Transverse colon (tissue), 4 donors: ENCODE measurements at regions not wholly inside any gene's neighbourhood (a gene's known extent, or its start where the extent isn't known, plus 50 kb on each side); places are given as distances from the start of the nearest gene placed in this dataset.

Source experiments
- DNase-seq: peaks from one replicate; pipeline ENCODE4 v3.0.0-alpha.2; 2019
- H3K27ac ChIP-seq, 4 donors: fragments of 200-600 bp; sonication (generic); 2 replicates each; pipeline ENCODE4 v1.5.1; 2016 to 2018; ENCODE audit warnings: inconsistent platforms in 4 of 4
- H3K27me3 ChIP-seq: fragments of 200-600 bp; sonication (generic); 2 replicates; pipeline ENCODE4 v1.5.1; 2017; ENCODE audit warnings: inconsistent platforms
- H3K36me3 ChIP-seq, 4 donors: fragments of 200-600 bp; sonication (generic); 2 replicates each; pipeline ENCODE4 v1.5.1; 2017 to 2019; ENCODE audit warnings: inconsistent platforms in 4 of 4
- H3K4me1 ChIP-seq, 4 donors: fragments of 200-600 bp; sonication (generic); 2 replicates each; pipeline ENCODE4 v1.5.1; 2017 to 2020; ENCODE audit warnings: inconsistent platforms in 4 of 4
- H3K4me3 ChIP-seq, 4 donors: fragments of 200-600 bp; sonication (generic); 1 replicate in 1 of 4; 2 replicates in 3 of 4; pipeline versions ENCODE4 v1.5.1 to v1.6.1; 2017 to 2019; ENCODE audit warnings: inconsistent platforms in 4 of 4
- H3K9me3 ChIP-seq, 2 donors: fragments of 200-600 bp; sonication (generic); 2 replicates each; pipeline ENCODE4 v1.5.1; 2017 to 2019; ENCODE audit warnings: inconsistent platforms in 2 of 2
- CTCF ChIP-seq, 5 experiments: fragments of 200-600 bp in 3 of 5; fragments of 450-650 bp in 2 of 5; sonication (generic) in 3 of 5; IDR thresholded peaks; 1 replicate in 2 of 5; 2 replicates in 3 of 5; pipeline ENCODE4 v1.5.1; 2016 to 2017; ENCODE audit warnings: antibody characterized with exemption in 5 of 5, inconsistent platforms in 3 of 5, mild to moderate bottlenecking in 2 of 5, moderate library complexity in 1 of 5
- EP300 ChIP-seq: sonication (generic); formaldehyde crosslinking; IDR thresholded peaks from one replicate; pipeline ENCODE4 v1.6.1; 2017; ENCODE audit warnings: antibody characterized with exemption, low read depth
- POLR2A ChIP-seq: fragments of 450-650 bp; IDR thresholded peaks from one replicate; pipeline ENCODE4 v1.6.1; 2016; ENCODE audit warnings: antibody characterized with exemption, mild to moderate bottlenecking, moderate library complexity
- POLR2AphosphoS5 ChIP-seq, 3 donors: sonication (generic); formaldehyde crosslinking; IDR thresholded peaks; one replicate each; pipeline ENCODE4 v1.6.1; 2016; ENCODE audit warnings: antibody characterized with exemption in 3 of 3
- WGBS, 2 donors: methylation state at CpG; one replicate each; pipeline ENCODE4 v1.1.5; 2018; ENCODE audit warnings: low coverage in 1 of 2; 5-methylcytosine and 5-hydroxymethylcytosine counted together
- in situ Hi-C, 4 donors: fragments of 200-750 bp; cut with MboI; loops; one replicate each; pipeline versions ENCODE4 v1.15.0 to v1.15.1; 2017; ENCODE audit warnings: low sequenced_read_pairs in 3 of 4, low pct_ligation_motif_present in 1 of 4, low pct_unique_long_range_greater_than_20kb in 1 of 4
- intact Hi-C: fragments of 100-400 bp; cut with DNase I; formaldehyde crosslinking; loops from one replicate; pipeline ENCODE4 v1.15.1; 2023; ENCODE audit warnings: low total_unique reads

GRCh38 chr20:24241466-24241865 lies 228.0 kb upstream of the SYNDIG1 start:
- DNase-seq = no peak
- no peaks in the 10 kb centered on the region for H3K27me3 ChIP-seq
- intact Hi-C loops = no loop called here
- no peaks in the 10 kb centered on the region for H3K4me1 ChIP-seq
- H3K27ac ChIP-seq = no peak overlapping the region
- no peak overlapping the region for H3K4me3 ChIP-seq
- no peaks in the 10 kb centered on the region for H3K9me3 ChIP-seq
- TF ChIP-seq EP300 (no peak), POLR2AphosphoS5 (IDR thresholded peaks at IDR 0.05) (no peak), POLR2A (no peak), CTCF (IDR thresholded peaks at IDR 0.05) (no peak)
- H3K36me3 ChIP-seq = no peaks in the 10 kb centered on the region
- WGBS, 2 donors = 77 to 92% methylated on average over 5 to 7 of the region's 7 CpGs
- in situ Hi-C loops = no loop called here

GRCh38 chr20:24236963-24237362 lies 232.5 kb upstream of the SYNDIG1 start:
- in situ Hi-C loops (no loop called here), intact Hi-C loops (no loop called here)
- H3K4me3 ChIP-seq = no peak overlapping the region
- TF ChIP-seq CTCF (IDR thresholded peaks at IDR 0.05) = no peak
- TF ChIP-seq POLR2AphosphoS5 (IDR thresholded peaks at IDR 0.05) = no peak
- TF ChIP-seq POLR2A = no peak
- no peak for TF ChIP-seq EP300
- WGBS, 2 donors = 68 to 71% methylated on average over 3 of the region's 3 CpGs
- H3K27ac ChIP-seq = no peak overlapping the region
- no peak for DNase-seq
- H3K4me1 ChIP-seq = no peaks in the 10 kb centered on the region
- H3K27me3 ChIP-seq = no peaks in the 10 kb centered on the region
- no peaks in the 10 kb centered on the region for H3K36me3 ChIP-seq
- H3K9me3 ChIP-seq = no peaks in the 10 kb centered on the region

GRCh38 chr20:24236201-24236600 lies 233.2 kb upstream of the SYNDIG1 start:
- H3K9me3 ChIP-seq = no peaks in the 10 kb centered on the region
- H3K4me1 ChIP-seq = no peaks in the 10 kb centered on the region
- in situ Hi-C loops (no loop called here), intact Hi-C loops (no loop called here)
- no peak overlapping the region for H3K27ac ChIP-seq
- H3K4me3 ChIP-seq = no peak overlapping the region
- DNase-seq = no peak
- TF ChIP-seq EP300 (no peak), POLR2A (no peak), CTCF (IDR thresholded peaks at IDR 0.05) (no peak), POLR2AphosphoS5 (IDR thresholded peaks at IDR 0.05) (no peak)
- WGBS, 2 donors = 56 to 60% methylated on average over 1 to 8 of the region's 8 CpGs
- no peaks in the 10 kb centered on the region for H3K36me3 ChIP-seq
- no peaks in the 10 kb centered on the region for H3K27me3 ChIP-seq

- 69 to 72% methylated on average over 7 to 14 of the region's 14 CpGs for WGBS, 2 donors
- intact Hi-C loops = no loop called here
- no peak for DNase-seq
- no peaks in the 10 kb centered on the region for H3K36me3 ChIP-seq
- TF ChIP-seq POLR2A = no peak
- TF ChIP-seq POLR2AphosphoS5 (IDR thresholded peaks at IDR 0.05) = no peak
- no peak for TF ChIP-seq CTCF (IDR thresholded peaks at IDR 0.05)
- no peak for TF ChIP-seq EP300
- no peaks in the 10 kb centered on the region for H3K27me3 ChIP-seq
- no peak overlapping the region for H3K4me3 ChIP-seq
- H3K27ac ChIP-seq = no peak overlapping the region
- no peaks in the 10 kb centered on the region for H3K4me1 ChIP-seq
- H3K9me3 ChIP-seq = no peaks in the 10 kb centered on the region
- in situ Hi-C loops = no loop called here
These were observed 233.9 kb upstream of the SYNDIG1 start for GRCh38 chr20:24235296-24236175.
